IPS DF 6.9 (cell line): ENCODE measurements at regions not wholly inside any gene's neighbourhood (a gene's known extent, or its start where the extent isn't known, plus 50 kb on each side); places are given as distances from the start of the nearest gene placed in this dataset.

Source experiments
- DNase-seq: peaks from one replicate; pipeline ENCODE4 v3.0.0-alpha.2; 2013; ENCODE audit warnings: low read depth, low spot score
- H3K27ac ChIP-seq: one replicate; pipeline ENCODE4 v1.5.1; 2013; ENCODE audit warnings: low read length, control low read depth
- H3K27me3 ChIP-seq: 2 replicates; pipeline ENCODE4 v1.6.1; 2013; ENCODE audit warnings: mild to moderate bottlenecking, low read length; ENCODE audit not compliant: control insufficient read depth, insufficient read depth
- H3K36me3 ChIP-seq: 2 replicates; pipeline ENCODE4 v1.6.1; 2013; ENCODE audit warnings: low read length; ENCODE audit not compliant: control insufficient read depth, insufficient read depth
- H3K4me1 ChIP-seq: 2 replicates; pipeline ENCODE4 v1.6.1; 2013; ENCODE audit warnings: low read length; ENCODE audit not compliant: control insufficient read depth, insufficient read depth
- H3K4me3 ChIP-seq: 2 replicates; pipeline ENCODE4 v1.5.1; 2013; ENCODE audit warnings: mild to moderate bottlenecking, low read length
- H3K9me3 ChIP-seq: 2 replicates; pipeline ENCODE4 v1.6.1; 2013; ENCODE audit warnings: low read length, inconsistent platforms; ENCODE audit not compliant: control insufficient read depth, insufficient read depth
- WGBS: extraction: QIAGEN DNeasy Blood & Tissue Kit; methylation state at CpG from one replicate; pipeline ENCODE4 v1.1.7; 2013; ENCODE audit warnings: mixed read lengths, missing lambda C conversion rate; ENCODE audit not compliant: insufficient read length, insufficient coverage; 5-methylcytosine and 5-hydroxymethylcytosine counted together

GRCh38 chr2:42844901-42845821 lies 52.8 kb upstream of the HAAO start:
- Histone ChIP-seq H3K27ac (no peak overlapping the region), H3K4me3 (no peak overlapping the region), H3K4me1 (no peaks in the 10 kb centered on the region), H3K9me3 (no peaks in the 10 kb centered on the region), H3K27me3 (no peaks in the 10 kb centered on the region), H3K36me3 (no peaks in the 10 kb centered on the region)
- no peak for DNase-seq
- no CpG with 5 or more reads among the region's 20 CpGs for WGBS

DNA sequence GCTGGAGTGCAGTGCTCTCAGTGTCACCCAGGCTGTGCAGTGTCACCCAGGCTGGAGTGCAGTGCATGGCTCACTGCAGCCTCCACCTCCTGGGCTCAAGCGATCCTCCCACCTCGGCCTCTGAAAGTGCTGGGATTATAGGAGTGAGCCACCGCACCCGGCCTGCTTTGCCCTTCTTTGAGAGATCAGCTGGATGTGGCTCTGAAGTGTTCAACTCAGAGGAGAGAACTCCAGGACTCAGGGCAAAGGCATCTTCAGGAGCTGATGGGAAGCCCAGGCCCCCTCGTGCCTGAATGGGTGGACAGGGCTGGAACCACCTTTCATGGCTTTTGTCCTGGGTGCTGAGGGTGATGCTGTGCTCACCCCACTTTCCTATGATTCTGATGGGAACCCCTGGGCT lies 52.0 kb upstream of the HAAO start:
- H3K27me3 ChIP-seq: no peaks in the 10 kb centered on the region
- no peaks in the 10 kb centered on the region for H3K4me1 ChIP-seq
- no peak for DNase-seq
- no peak overlapping the region for H3K4me3 ChIP-seq
- H3K27ac ChIP-seq: no peak overlapping the region
- no CpG with 5 or more reads among the region's 5 CpGs for WGBS
- no peaks in the 10 kb centered on the region for H3K9me3 ChIP-seq
- H3K36me3 ChIP-seq: no peaks in the 10 kb centered on the region

- no peaks in the 10 kb centered on the region for H3K9me3 ChIP-seq
- no peak overlapping the region for H3K4me3 ChIP-seq
- no peak overlapping the region for H3K27ac ChIP-seq
- no peaks in the 10 kb centered on the region for H3K36me3 ChIP-seq
- no peaks in the 10 kb centered on the region for H3K4me1 ChIP-seq
- H3K27me3 ChIP-seq: no peaks in the 10 kb centered on the region
- DNase-seq: no peak
These were observed 51.2 kb upstream of the HAAO start for GRCh38 chr2:42843611-42844010.

DNA sequence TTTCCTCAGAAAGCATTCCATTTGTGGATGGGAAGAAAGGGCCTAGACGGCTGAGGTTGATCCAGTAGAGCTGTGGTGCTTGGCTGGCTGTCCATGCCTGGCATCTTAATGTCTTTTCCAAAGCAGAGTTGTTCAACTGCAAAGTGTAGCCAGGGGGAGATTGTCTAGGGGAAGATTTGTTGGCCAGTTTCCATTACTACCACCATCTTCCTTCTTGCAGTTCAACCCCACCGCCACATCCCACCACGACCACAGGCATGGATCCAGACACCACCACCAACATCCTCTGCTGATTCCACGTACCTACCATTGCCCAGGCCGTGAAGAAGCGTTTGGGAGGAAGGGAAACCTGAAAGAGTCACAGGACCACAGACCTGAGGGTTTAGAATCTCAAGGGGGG lies 50.7 kb upstream of the HAAO start:
- Histone ChIP-seq H3K9me3 (no peaks in the 10 kb centered on the region), H3K4me1 (no peaks in the 10 kb centered on the region), H3K36me3 (no peaks in the 10 kb centered on the region), H3K27me3 (no peaks in the 10 kb centered on the region), H3K27ac (no peak overlapping the region), H3K4me3 (no peak overlapping the region)
- WGBS: no CpG with 5 or more reads among the region's 6 CpGs
- no peak for DNase-seq

- no peak for DNase-seq
- Histone ChIP-seq H3K4me1 (no peaks in the 10 kb centered on the region), H3K27ac (no peak overlapping the region), H3K36me3 (no peaks in the 10 kb centered on the region), H3K4me3 (no peak overlapping the region), H3K9me3 (no peaks in the 10 kb centered on the region), H3K27me3 (no peaks in the 10 kb centered on the region)
- WGBS: no CpG with 5 or more reads among the region's 4 CpGs
These were observed 50.1 kb upstream of the HAAO start for GRCh38 chr2:42842466-42842865.
